ENCODE measurements at regions not wholly inside any gene's neighbourhood (a gene's known extent, or its start where the extent isn't known, plus 50 kb on each side); places are given as distances from the start of the nearest gene placed in this dataset.

DNA sequence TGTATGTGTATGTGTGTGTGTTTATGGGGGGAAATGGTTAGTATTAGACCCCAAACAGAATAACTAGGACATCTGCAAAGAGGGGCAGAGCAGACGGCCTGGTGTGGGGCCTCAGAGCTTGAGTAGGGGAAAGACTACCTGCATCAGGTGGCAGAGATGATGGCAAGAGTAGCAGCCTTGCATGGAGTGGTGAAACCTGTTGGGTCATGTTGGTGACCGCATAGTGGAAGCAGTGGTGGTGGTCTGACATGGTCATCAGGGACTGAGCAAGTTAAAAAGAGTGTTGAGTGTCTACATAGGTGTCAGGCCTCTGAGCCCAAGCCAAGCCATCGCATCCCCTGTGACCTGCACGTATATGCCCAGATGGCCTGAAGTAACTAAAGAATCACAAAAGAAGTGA, 153.2 kb downstream of the FGF10 start:
- ChIA-PET POLR2A (no interaction called here), CTCF (ENCODE audit: low intra/inter-chr PET ratio) (no interaction called here)
- in situ Hi-C loops (cut with MboI) (no loop called here), intact Hi-C loops (cut with micrococcal nuclease) (no loop called here)
- H3K27me3 ChIP-seq (ENCODE audit: control insufficient read depth in 2 of 2, insufficient read depth in 2 of 2, low read length in 2 of 2), result no peaks in the 10 kb centered on the region
- TF ChIP-seq TGIF2 (CRISPR knock-in tag; IDR thresholded peaks at IDR 0.05) (no peak), SRSF7 (optimal IDR thresholded peaks at IDR 0.05; ENCODE audit: low read depth, low read length) (no peak), NR3C1 (CRISPR knock-in tag; IDR thresholded peaks at IDR 0.05) (no peak), ZNF408 (CRISPR knock-in tag; IDR thresholded peaks at IDR 0.05; ENCODE audit: low read depth) (no peak), YY1 (IDR thresholded peaks at IDR 0.05; ENCODE audit: borderline replicate concordance in 1 of 3, control insufficient read depth in 1 of 3, extremely low read depth in 1 of 3, insufficient read depth in 3 of 3, insufficient read length in 1 of 3, insufficient replicate concordance in 2 of 3, low read depth in 1 of 3, low read length in 2 of 3) (no peak), SRSF3 (IDR thresholded peaks at IDR 0.05; ENCODE audit: insufficient read depth, low read length) (no peak), ATF7 (IDR thresholded peaks at IDR 0.05) (no peak), ZNF354B (CRISPR knock-in tag; IDR thresholded peaks at IDR 0.05) (no peak), ILF3 (IDR thresholded peaks at IDR 0.05; ENCODE audit: borderline replicate concordance) (no peak), ZNF134 (CRISPR knock-in tag; conservative IDR thresholded peaks at IDR 0.05) (no peak), MCM7 (IDR thresholded peaks at IDR 0.05) (no peak), FOXJ2 (tag; IDR thresholded peaks at IDR 0.05) (no peak), HNRNPK (IDR thresholded peaks at IDR 0.05; ENCODE audit: low read depth, low read length, poor library complexity, severe bottlenecking) (no peak), EP400 (IDR thresholded peaks at IDR 0.05) (no peak)
- TF ChIP-seq, protein P1, sequence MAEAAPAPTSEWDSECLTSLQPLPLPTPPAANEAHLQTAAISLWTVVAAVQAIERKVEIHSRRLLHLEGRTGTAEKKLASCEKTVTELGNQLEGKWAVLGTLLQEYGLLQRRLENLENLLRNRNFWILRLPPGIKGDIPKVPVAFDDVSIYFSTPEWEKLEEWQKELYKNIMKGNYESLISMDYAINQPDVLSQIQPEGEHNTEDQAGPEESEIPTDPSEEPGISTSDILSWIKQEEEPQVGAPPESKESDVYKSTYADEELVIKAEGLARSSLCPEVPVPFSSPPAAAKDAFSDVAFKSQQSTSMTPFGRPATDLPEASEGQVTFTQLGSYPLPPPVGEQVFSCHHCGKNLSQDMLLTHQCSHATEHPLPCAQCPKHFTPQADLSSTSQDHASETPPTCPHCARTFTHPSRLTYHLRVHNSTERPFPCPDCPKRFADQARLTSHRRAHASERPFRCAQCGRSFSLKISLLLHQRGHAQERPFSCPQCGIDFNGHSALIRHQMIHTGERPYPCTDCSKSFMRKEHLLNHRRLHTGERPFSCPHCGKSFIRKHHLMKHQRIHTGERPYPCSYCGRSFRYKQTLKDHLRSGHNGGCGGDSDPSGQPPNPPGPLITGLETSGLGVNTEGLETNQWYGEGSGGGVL (CRISPR knock-in tag; IDR thresholded peaks at IDR 0.05), result no peak
- TF ChIP-seq, protein P2, sequence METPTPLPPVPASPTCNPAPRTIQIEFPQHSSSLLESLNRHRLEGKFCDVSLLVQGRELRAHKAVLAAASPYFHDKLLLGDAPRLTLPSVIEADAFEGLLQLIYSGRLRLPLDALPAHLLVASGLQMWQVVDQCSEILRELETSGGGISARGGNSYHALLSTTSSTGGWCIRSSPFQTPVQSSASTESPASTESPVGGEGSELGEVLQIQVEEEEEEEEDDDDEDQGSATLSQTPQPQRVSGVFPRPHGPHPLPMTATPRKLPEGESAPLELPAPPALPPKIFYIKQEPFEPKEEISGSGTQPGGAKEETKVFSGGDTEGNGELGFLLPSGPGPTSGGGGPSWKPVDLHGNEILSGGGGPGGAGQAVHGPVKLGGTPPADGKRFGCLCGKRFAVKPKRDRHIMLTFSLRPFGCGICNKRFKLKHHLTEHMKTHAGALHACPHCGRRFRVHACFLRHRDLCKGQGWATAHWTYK (CRISPR knock-in tag; IDR thresholded peaks at IDR 0.05), result no peak
- H3K9me1 ChIP-seq (ENCODE audit: control insufficient read depth, insufficient read depth, low read length), result no peaks in the 10 kb centered on the region
- H3K36me3 ChIP-seq (ENCODE audit: control insufficient read depth, insufficient read depth, low read length), result no peaks in the 10 kb centered on the region
- ATAC-seq (no peak), DNase-seq (ENCODE audit: extremely low read depth in 1 of 4, low spot score in 3 of 4) (no peak), FAIRE-seq (no peak)
- 0% methylated on average over 3 of the region's 4 CpGs for WGBS (ENCODE audit: insufficient coverage, low coverage, missing lambda C conversion rate)
- H3K4me3 ChIP-seq, result no peak overlapping the region
- H3K27ac ChIP-seq (ENCODE audit: extremely low read depth, low read depth, low read length), result no peak overlapping the region
- H3K4me2 ChIP-seq (ENCODE audit: insufficient read depth, low read length), result no peak overlapping the region
- no peaks in the 10 kb centered on the region for H3K9me3 ChIP-seq (replicated peaks; ENCODE audit: control insufficient read depth, insufficient read depth, low read depth, low read length)
- H4K20me1 ChIP-seq (replicated peaks; ENCODE audit: control insufficient read depth, insufficient read depth, low read length), result no peaks in the 10 kb centered on the region
- H3K9ac ChIP-seq (ENCODE audit: insufficient read depth in 1 of 2, low read depth in 2 of 2, low read length in 2 of 2), result no peak overlapping the region
- H3K4me1 ChIP-seq (replicated peaks in 1 of 2; ENCODE audit: control insufficient read depth in 2 of 2, insufficient read depth in 2 of 2, low read length in 2 of 2), result no peaks in the 10 kb centered on the region
- no peaks in the 10 kb centered on the region for H3K79me2 ChIP-seq (ENCODE audit: control insufficient read depth, insufficient read depth, low read length)
- H2AFZ ChIP-seq (ENCODE audit: low read depth, low read length), result no peak overlapping the region
- BruUV-seq (replicated peaks), result no TSS peak
